ENCODE measurements at regions not wholly inside any gene's neighbourhood (a gene's known extent, or its start where the extent isn't known, plus 50 kb on each side); places are given as distances from the start of the nearest gene placed in this dataset.

DNA sequence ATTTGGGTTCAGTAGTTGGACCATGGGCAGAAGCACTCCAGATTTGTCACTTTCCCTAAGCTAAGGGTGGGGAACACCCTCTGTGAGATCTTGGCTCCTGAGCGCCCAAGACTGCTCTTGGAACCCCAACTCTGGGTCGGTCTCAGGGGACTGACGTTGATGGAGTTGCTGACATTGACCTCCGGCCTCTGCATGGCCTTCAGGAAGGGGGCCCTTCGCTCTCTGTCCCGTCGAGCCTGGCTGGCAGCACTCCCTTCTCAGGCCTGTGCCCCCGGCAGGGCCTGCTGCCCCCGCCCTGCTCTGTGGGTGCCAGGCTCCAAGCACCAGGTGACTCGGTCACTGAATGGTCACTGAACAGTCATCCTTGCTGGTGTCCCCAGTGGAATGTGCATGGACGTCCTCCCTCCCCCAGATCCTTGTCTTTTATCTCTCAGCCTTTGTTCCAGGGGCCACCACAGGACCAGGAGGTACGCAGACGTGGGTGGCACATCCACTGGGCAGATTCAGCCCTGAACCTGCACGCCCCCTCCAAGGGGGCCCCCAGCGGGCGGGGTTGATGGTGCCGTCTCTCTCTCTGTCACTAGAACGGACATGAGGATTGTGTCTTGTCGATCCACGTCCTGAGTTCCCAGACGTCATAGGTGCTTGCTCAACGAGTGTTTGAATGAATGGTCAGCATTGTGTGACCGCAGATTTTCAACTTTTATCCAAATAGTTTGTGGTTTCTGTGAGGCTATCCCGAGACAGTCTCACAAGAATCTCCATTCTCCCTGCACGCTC is 314.5 kb downstream of the SEC14L1 start (continued):
- TF ChIP-seq ZNF274 (CRISPR knock-in tag; IDR thresholded peaks at IDR 0.05) (peak; percentile 48), HDAC2 (CRISPR knock-in tag; IDR thresholded peaks at IDR 0.05) (peak; percentile 26; the same call in 1 of the 2 replicates), HOXD1 (CRISPR knock-in tag; IDR thresholded peaks at IDR 0.05) (peak; percentile 97), JUN (CRISPR knock-in tag; IDR thresholded peaks at IDR 0.05) (no peak), RBM22 (optimal IDR thresholded peaks at IDR 0.05; ENCODE audit: low read length) (peak; percentile 84), MXD4 (CRISPR knock-in tag; IDR thresholded peaks at IDR 0.05) (0 out of 2 replicates have a peak, but pooled peaks have one; percentile 26), AKAP8 (CRISPR knock-in tag; IDR thresholded peaks at IDR 0.05) (peak; percentile 81; the same call in 1 of the 2 replicates), HNF4A (CRISPR knock-in tag; IDR thresholded peaks at IDR 0.05) (peak; percentile 60; the same call in 1 of the 2 replicates), PPARG (CRISPR knock-in tag; conservative IDR thresholded peaks at IDR 0.05) (0 out of 2 replicates have a peak, but pooled peaks have one; percentile 22), PTBP1 (IDR thresholded peaks at IDR 0.05; ENCODE audit: low read depth, low read length, poor library complexity, severe bottlenecking) (peak; percentile 30), ELF3 (CRISPR knock-in tag; IDR thresholded peaks at IDR 0.05) (0 out of 2 replicates have a peak, but pooled peaks have one; percentile 19), ZNF326 (CRISPR knock-in tag; IDR thresholded peaks at IDR 0.05; ENCODE audit: borderline replicate concordance) (peak; percentile 81), BHLHE40 (IDR thresholded peaks at IDR 0.05; ENCODE audit: low read length) (peak; percentile 39; the same call in 1 of the 2 replicates), SOX5 (CRISPR knock-in tag; IDR thresholded peaks at IDR 0.05; ENCODE audit: borderline replicate concordance) (peak; percentile 64; the same call in 1 of the 2 replicates), TOE1 (CRISPR knock-in tag; IDR thresholded peaks at IDR 0.05) (no peak), ESRRA (CRISPR knock-in tag; IDR thresholded peaks at IDR 0.05; ENCODE audit: low read depth) (peak; percentile 59; the same call in 1 of the 2 replicates), RBAK (CRISPR knock-in tag; IDR thresholded peaks at IDR 0.05) (no peak), ZIK1 (CRISPR knock-in tag; IDR thresholded peaks at IDR 0.05; ENCODE audit: borderline replicate concordance, low read depth) (0 out of 2 replicates have a peak, but pooled peaks have one; percentile 10), STAG1 (CRISPR knock-in tag; IDR thresholded peaks at IDR 0.05) (0 out of 2 replicates have a peak, but pooled peaks have one; percentile 2), PRMT3 (CRISPR knock-in tag; IDR thresholded peaks at IDR 0.05; ENCODE audit: borderline replicate concordance, low read depth) (no peak), ZNF777 (CRISPR knock-in tag; IDR thresholded peaks at IDR 0.05) (peak; percentile 50; the same call in 1 of the 2 replicates), ZNF768 (CRISPR knock-in tag; IDR thresholded peaks at IDR 0.05) (peak; percentile 41; the same call in 1 of the 2 replicates), NBN (conservative IDR thresholded peaks at IDR 0.05) (no peak), ZNF225 (CRISPR knock-in tag; IDR thresholded peaks at IDR 0.05) (peak; percentile 63; the same call in 1 of the 2 replicates), SALL1 (CRISPR knock-in tag; IDR thresholded peaks at IDR 0.05) (peak; percentile 18; the same call in 1 of the 2 replicates)
- TF ChIP-seq, protein P1, sequence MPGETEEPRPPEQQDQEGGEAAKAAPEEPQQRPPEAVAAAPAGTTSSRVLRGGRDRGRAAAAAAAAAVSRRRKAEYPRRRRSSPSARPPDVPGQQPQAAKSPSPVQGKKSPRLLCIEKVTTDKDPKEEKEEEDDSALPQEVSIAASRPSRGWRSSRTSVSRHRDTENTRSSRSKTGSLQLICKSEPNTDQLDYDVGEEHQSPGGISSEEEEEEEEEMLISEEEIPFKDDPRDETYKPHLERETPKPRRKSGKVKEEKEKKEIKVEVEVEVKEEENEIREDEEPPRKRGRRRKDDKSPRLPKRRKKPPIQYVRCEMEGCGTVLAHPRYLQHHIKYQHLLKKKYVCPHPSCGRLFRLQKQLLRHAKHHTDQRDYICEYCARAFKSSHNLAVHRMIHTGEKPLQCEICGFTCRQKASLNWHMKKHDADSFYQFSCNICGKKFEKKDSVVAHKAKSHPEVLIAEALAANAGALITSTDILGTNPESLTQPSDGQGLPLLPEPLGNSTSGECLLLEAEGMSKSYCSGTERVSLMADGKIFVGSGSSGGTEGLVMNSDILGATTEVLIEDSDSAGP (CRISPR knock-in tag; IDR thresholded peaks at IDR 0.05; ENCODE audit: borderline replicate concordance), result peak; percentile 20; the same call in 1 of the 2 replicates
- TF ChIP-seq, protein P2, sequence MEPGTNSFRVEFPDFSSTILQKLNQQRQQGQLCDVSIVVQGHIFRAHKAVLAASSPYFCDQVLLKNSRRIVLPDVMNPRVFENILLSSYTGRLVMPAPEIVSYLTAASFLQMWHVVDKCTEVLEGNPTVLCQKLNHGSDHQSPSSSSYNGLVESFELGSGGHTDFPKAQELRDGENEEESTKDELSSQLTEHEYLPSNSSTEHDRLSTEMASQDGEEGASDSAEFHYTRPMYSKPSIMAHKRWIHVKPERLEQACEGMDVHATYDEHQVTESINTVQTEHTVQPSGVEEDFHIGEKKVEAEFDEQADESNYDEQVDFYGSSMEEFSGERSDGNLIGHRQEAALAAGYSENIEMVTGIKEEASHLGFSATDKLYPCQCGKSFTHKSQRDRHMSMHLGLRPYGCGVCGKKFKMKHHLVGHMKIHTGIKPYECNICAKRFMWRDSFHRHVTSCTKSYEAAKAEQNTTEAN (CRISPR knock-in tag; conservative IDR thresholded peaks at IDR 0.05), result no peak
- TF ChIP-seq, protein P3, sequence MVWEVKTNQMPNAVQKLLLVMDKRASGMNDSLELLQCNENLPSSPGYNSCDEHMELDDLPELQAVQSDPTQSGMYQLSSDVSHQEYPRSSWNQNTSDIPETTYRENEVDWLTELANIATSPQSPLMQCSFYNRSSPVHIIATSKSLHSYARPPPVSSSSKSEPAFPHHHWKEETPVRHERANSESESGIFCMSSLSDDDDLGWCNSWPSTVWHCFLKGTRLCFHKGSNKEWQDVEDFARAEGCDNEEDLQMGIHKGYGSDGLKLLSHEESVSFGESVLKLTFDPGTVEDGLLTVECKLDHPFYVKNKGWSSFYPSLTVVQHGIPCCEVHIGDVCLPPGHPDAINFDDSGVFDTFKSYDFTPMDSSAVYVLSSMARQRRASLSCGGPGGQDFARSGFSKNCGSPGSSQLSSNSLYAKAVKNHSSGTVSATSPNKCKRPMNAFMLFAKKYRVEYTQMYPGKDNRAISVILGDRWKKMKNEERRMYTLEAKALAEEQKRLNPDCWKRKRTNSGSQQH (CRISPR knock-in tag; IDR thresholded peaks at IDR 0.05; ENCODE audit: low read depth), result peak; percentile 63; the same call in 1 of the 2 replicates

All from HepG2 (cell line).